ENCODE measurements at regions not wholly inside any gene's neighbourhood (a gene's known extent, or its start where the extent isn't known, plus 50 kb on each side); places are given as distances from the start of the nearest gene placed in this dataset.

GRCh38 chr4:1492651-1493539, 86.7 kb upstream of the NKX1-1 start:
- DNase-seq = no peak

DNA sequence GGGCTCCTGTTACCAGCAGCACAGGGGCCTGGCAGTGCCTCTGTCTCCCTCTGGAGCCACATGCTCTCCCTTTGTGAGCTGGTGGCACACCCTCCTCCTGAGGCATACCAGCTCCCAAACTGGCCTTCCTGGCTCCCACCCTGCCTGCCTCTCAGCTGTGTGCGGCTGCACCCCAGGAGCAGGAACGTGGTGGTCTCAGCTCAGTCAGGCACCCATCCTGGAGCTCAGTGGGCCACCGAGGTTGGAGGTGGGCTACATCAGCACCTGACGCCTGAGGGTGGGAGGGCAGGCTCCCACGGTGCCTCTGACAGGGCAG, 85.9 kb upstream of the NKX1-1 start:
- DNase-seq = no peak

DNA sequence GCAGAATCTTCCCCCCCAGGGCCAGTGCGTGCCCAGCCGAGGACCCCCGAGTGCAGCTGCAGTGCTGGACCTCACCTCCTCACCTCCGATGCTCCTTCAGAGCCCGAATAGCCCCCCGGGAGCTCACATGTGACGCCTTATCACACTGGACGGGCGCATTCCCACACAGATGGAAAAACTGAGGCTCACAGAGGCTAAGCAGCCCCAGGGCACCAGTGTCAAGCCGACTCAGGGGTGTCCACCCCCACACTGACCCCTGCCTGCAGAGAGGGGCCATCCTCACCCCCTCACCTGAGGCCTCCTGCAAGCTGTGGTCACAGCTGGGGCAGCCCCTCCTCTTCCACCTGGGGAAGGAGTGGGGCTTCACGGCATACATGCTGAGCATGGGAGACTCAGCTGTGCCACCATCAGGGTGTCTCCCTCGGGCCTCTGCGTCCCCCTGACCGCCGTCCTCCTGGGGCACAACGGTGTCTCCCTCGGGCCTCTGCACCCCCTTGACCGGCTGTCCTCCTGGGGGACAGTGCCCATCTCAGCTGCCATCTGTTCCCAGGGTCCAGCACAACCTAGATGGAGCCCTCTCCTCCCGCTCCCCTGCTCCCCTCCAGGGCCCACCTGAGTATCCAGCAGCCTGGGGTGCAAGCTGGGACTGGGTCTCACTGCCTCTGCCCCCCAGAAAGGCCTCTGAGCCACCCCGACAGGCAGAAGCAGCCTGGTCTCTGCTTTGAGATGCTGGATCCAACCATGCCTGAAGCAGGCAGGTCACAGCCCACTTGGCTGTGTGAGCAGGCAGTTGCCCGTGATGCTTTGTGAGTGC, 85.3 kb upstream of the NKX1-1 start:
- DNase-seq = no peak

DNA sequence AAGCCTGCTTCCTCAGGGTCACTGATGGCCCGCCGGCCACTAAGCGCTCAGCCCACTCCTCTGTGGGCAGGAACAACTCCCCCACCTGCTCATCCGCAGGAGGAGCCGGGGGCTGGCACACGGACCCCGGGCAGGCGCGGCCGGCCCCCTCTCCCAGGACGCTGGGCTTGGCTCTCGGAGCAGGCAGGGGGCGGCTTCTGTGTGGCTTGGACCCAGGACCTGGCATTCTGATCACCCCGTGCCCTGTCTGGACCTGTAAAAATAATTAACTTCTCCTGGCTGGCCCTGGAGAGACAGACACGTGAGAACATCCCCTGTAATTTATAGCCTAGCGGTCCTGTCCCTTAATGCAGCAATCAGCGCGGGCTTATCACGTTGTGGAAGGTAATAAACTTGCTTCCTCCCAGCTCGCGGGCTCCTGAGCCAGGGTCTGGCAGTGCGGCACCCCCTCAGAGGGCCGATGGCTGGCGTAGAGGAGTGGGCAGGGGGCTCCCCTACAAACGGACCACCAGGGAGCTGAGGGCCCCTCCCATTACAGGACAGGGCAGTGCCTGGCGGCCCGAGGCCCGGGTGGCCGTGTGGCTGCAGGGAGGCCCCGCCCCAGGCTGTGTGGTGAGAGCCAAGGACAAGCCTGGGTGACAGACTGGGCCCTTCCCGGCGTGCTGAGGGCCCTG, 84.5 kb upstream of the NKX1-1 start:
- DNase-seq = no peak

DNA sequence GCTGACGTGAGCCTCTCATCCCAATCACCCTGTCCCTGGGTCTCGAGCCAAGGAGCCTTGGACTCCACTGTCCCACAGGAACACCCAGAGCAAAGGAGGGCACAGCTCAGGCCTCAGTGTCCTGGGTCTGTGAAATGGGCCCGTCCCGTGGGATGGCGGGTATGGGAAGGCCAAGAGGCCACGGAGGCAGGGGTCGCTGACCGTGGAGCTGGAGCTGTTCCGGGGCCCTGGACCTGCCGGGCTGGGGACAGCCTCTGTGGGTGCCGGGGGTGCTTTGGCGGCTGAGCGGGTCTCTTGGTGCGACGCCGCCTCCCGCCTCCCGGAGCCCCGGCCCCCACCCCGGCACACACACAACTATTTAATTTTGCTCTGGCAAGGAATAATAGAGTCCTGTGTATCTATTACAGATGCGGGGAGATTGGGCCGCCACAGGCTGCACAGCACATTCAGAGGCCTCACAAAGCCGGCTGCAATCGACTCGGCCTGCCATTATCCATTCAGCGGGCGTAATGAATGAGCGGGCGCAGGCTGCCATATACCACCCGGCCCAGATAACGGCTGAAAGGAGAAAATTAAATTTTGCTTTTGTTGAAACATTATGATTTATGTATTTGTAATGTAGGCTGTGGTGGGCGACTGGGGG, 83.9 kb upstream of the NKX1-1 start:
- DNase-seq = no peak

DNA sequence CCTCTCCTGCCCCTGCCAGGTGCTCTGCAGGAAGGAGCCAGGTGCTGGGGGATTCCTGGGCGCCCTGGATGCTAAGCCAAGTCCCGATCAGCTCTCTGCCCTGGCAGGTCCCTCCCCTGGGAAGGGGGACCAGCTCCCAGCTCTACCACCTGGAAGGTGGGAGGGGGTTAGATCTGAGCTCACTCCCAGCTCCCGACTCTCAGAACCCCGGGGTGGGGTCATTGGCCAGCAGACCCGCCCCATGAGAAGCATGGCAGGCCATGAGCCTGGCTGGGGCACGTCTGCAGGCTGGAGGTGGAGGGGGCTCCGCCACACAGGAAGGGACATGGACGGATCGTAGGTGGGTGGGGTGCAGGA, 83.4 kb upstream of the NKX1-1 start:
- DNase-seq = no peak

- no peak for DNase-seq
These were observed 82.8 kb upstream of the NKX1-1 start for GRCh38 chr4:1488831-1489638.

- no peak for DNase-seq
These were observed 82.1 kb upstream of the NKX1-1 start for GRCh38 chr4:1488357-1488756.

DNA sequence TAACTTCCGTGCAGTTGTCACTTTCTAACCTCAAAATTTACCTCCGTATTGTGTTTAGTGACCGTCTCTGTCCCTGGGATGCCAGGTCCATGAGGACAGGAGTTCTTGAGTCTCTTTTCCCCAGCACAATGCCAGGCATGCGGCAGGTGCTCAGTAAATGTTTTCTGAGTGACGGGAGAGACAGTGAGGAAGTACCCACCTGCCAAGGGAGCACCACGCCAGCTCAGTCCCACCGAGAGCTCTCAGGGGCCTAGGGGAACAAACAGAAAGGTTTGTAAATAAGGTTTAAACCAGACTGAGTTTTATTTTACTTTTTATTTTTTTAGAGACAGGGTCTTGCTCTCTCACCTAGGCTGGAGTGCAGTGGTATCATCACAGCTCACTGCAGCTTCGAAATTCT, 81.5 kb upstream of the NKX1-1 start:
- no peak for DNase-seq

DNA sequence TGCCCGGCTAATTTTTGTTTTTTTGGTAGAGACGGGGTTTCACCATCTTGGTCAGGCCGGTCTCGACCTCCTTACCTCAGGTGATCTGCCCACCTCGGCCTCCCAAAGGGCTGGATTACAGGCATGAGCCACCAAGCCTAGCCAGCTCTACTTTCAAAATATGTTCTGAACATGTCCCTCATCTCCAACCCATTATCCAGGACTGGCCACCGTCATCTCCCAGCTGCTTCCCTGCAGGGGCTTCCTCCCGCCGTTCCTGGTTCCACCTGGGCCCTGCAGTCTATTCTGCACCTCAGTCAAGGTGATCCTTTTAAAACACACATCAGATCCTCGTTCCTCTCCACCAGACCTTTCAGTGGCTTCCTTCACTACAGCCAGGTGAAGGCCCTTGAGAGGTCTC, 80.9 kb upstream of the NKX1-1 start:
- no peak for DNase-seq

DNA sequence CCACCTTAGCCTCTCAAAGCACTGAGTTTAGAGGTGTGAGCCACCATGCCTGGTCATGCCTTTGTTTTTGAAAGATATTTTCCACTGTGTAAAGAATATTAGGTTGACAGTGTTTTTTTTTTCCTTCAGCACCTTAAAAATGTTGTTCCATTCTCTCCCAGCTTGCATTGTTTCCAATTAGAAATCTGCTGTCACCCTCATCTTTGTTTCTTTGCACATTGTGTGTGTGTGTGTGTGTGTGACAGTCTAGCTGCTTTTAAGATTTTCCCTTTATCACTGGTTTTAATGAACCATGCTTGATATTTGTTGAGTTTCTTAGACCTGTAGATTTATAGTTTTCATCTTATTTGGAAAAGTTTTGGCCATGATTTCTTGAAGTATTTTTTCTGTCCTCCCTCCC, 79.0 kb upstream of the NKX1-1 start:
- no peak for DNase-seq

DNA sequence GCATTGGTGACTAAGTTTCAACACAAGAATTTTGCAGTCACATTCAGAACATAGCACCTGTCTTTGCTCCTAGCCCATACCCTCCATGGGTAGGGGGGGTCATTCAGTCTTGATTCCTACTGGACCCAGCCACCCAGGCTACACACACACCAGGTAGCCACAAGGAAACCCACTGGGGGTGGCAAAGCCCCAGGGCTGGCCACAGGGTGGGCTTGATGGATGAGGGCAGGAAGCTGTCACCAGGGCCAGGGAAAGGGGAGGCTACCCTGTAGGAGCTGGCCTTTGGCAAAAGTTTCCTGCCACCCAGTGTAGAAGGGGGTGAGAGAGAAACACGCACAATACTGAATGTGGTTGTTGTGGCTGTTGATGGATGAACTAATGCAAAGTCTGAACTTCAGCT, 74.5 kb upstream of the NKX1-1 start:
- no peak for DNase-seq

- no peak for DNase-seq
These were observed 73.2 kb upstream of the NKX1-1 start for GRCh38 chr4:1479454-1479853.

DNA sequence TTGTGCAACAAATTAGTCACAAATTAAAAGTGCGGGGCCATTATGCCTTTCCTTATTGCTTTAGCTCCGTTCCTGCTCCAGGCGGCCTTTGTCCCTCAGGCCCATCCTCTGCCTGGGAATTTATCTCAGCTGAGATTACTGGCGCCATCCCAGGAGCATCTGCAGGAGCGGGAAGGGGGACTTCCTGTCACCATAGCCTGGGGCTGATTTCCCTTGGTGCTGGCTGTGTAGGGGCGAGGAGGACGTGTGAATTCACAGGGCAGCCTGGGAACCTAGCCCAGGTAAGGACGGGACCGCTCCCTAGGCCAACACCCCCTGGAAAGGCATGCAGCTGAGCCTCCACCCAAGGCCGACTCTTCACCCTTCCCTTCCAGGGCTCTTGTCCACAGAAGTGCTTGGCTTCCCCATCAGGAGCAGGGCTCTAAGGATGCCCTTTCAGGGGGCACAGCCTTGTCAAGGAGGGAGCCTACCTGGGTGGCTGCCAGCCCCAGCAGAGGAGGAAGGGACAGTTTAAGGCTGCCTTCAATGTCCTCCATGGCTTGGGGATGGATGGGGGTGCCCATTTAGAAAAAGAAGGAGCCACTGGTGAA, 72.6 kb upstream of the NKX1-1 start:
- no peak for DNase-seq

DNA sequence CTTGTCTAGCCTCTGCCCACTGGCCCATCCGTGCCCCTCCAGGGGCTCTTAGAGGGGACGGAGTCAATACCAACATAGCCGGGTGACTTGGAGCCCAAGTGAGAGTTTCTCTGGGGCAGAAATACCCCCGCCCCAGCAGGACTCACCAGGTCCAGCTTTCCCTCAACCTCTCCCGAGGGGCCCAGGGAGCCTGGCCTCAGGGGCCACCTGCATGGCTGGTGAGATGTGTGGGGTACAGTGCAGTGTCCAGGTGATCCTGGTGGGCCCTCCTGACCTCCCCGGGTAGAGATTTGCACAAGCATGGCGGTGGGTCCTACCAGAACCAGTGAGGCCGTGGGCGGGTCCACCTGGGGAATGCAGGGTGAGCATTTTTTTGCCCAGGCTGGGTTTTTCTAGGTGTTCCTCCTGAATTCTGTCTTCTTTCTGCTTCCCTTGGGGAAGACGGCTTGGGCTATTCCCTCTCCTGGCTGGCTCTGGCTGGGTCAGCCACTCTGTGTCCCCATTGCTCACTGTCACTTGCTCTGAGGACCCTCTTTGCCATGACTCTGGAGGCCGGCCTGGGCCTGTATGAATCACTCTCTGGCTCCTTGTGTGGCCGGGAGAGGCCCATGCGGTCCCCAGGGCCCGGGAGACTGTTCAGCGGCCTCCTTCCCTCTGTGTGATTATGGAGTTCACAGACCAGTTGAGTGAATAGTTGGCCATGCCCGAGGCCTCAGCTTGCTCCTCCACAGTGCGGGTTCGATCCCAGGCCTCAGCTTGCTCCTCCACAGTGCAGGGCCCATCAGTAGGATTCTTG, 71.0 kb upstream of the NKX1-1 start:
- no peak for DNase-seq

GRCh38 chr4:1476140-1476513, 69.9 kb upstream of the NKX1-1 start:
- DNase-seq = no peak

DNA sequence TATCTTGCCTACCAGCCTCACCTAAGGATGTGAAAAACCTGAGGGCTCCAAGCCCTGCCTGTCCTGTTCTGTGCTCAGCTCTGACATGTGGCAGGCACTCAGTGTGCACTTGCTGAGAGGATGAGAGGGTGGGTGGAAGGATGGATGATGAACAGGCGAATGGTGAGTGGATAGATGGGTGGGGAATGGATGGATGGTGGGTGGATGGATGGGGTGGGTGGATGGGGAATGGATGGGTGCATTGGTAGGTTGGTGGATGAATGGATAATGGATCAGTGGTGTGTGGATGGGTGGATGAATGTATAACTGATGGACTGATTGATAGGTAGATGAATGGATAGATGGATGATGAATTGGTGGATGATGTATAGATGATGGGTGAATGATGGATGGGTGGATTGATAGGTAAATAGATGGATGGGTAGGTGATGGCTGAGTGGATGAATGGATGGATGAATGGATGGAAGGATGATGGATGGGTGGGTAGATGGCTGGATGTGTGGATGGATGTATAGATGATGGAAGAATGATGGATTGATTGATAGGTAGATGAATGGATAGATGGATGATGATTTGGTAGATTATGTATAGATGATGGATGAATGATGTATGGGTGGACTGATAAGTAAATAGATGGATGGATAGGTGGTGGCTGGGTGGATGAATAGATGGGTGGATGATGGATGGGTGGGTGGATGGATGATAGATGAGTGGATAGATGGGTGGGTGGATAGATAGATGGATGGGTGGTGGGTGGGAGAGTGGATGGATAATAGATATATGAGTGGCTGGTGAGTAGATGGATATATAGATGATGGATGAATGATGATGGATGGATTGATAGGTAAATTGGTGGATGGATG, 69.3 kb upstream of the NKX1-1 start:
- no peak for DNase-seq

GRCh38 chr4:1474126-1475090, 68.2 kb upstream of the NKX1-1 start:
- DNase-seq = no peak

DNA sequence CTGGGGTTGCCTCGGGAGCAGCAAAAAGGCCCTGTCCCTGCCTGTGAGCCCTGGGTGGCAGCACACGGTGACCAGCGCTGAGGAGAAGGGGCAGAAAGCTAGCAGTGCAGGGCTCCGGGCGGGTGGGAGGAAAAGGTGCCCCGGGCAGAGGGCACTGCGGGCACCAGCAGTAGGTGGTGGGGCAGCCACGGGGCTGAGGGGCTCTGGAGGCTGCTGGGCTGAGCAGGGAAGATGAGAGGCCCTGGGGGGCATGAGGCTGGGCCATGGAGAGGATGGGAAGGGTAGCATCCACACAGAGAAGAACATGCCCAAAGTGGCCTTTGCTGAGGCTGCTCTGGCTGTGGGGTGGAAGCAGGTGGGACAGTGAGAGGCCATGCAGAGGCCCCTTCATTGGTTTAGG, 67.5 kb upstream of the NKX1-1 start:
- no peak for DNase-seq
